ENCODE measurements at regions not wholly inside any gene's neighbourhood (a gene's known extent, or its start where the extent isn't known, plus 50 kb on each side); places are given as distances from the start of the nearest gene placed in this dataset.
A peak's percentile ranks its signal among the peaks of the same experiment; 100 is the strongest.
"Not testable (repeated sequence)": the region's sequence is repeated elsewhere in the genome, so short reads cannot be mapped to it uniquely, and the experiment has no call there.

GRCh38 chr2:110267828-110268407 is 55.6 kb upstream of the MTLN start:
- H2AFZ ChIP-seq (ENCODE audit: low read depth, low read length); H3K36me3 ChIP-seq (ENCODE audit: control insufficient read depth, insufficient read depth, low read length); H3K9me3 ChIP-seq (replicated peaks; ENCODE audit: control insufficient read depth, insufficient read depth, low read depth, low read length); in situ Hi-C loops (cut with MboI); H3K27me3 ChIP-seq (ENCODE audit: control insufficient read depth in 2 of 2, insufficient read depth in 2 of 2, low read length in 2 of 2); H3K79me2 ChIP-seq (ENCODE audit: control insufficient read depth, insufficient read depth, low read length); FAIRE-seq; H4K20me1 ChIP-seq (replicated peaks; ENCODE audit: control insufficient read depth, insufficient read depth, low read length); BruUV-seq (replicated peaks); H3K27ac ChIP-seq (ENCODE audit: extremely low read depth, low read depth, low read length); POLR2A ChIA-PET; H3K9me1 ChIP-seq (ENCODE audit: control insufficient read depth, insufficient read depth, low read length); CTCF ChIA-PET (ENCODE audit: low intra/inter-chr PET ratio); DNase-seq (ENCODE audit: extremely low read depth in 1 of 4, low spot score in 3 of 4); H3K4me3 ChIP-seq; H3K9ac ChIP-seq (ENCODE audit: insufficient read depth in 1 of 2, low read depth in 2 of 2, low read length in 2 of 2); intact Hi-C loops (cut with micrococcal nuclease); H3K4me1 ChIP-seq (replicated peaks in 1 of 2; ENCODE audit: control insufficient read depth in 2 of 2, insufficient read depth in 2 of 2, low read length in 2 of 2); H3K4me2 ChIP-seq (ENCODE audit: insufficient read depth, low read length): not testable (repeated sequence)
- WGBS (ENCODE audit: insufficient coverage, low coverage, missing lambda C conversion rate), result 13% methylated on average over 2 of the region's 17 CpGs
- peak; percentile 99 for ATAC-seq
- peak; percentile 48; the same call in 1 of the 2 replicates for TF ChIP-seq USF2 (CRISPR knock-in tag; IDR thresholded peaks at IDR 0.05)

- H3K36me3 ChIP-seq (ENCODE audit: control insufficient read depth, insufficient read depth, low read length); H3K27me3 ChIP-seq (ENCODE audit: control insufficient read depth in 2 of 2, insufficient read depth in 2 of 2, low read length in 2 of 2); H3K4me3 ChIP-seq; intact Hi-C loops (cut with micrococcal nuclease); BruUV-seq (replicated peaks); H3K4me2 ChIP-seq (ENCODE audit: insufficient read depth, low read length); H3K79me2 ChIP-seq (ENCODE audit: control insufficient read depth, insufficient read depth, low read length); FAIRE-seq; H3K9me1 ChIP-seq (ENCODE audit: control insufficient read depth, insufficient read depth, low read length); ATAC-seq; CTCF ChIA-PET (ENCODE audit: low intra/inter-chr PET ratio); DNase-seq (ENCODE audit: extremely low read depth in 1 of 4, low spot score in 3 of 4); H3K4me1 ChIP-seq (replicated peaks in 1 of 2; ENCODE audit: control insufficient read depth in 2 of 2, insufficient read depth in 2 of 2, low read length in 2 of 2); H3K9me3 ChIP-seq (replicated peaks; ENCODE audit: control insufficient read depth, insufficient read depth, low read depth, low read length); H3K27ac ChIP-seq (ENCODE audit: extremely low read depth, low read depth, low read length); H4K20me1 ChIP-seq (replicated peaks; ENCODE audit: control insufficient read depth, insufficient read depth, low read length); H3K9ac ChIP-seq (ENCODE audit: insufficient read depth in 1 of 2, low read depth in 2 of 2, low read length in 2 of 2); H2AFZ ChIP-seq (ENCODE audit: low read depth, low read length); POLR2A ChIA-PET; in situ Hi-C loops (cut with MboI): not testable (repeated sequence)
- no CpG with 5 or more reads among the region's 1 CpG for WGBS (ENCODE audit: insufficient coverage, low coverage, missing lambda C conversion rate)
Measured at GRCh38 chr2:110264804-110265203, 52.5 kb upstream of the MTLN start.

GRCh38 chr2:110264076-110264681 is 51.8 kb upstream of the MTLN start:
- CTCF ChIA-PET (ENCODE audit: low intra/inter-chr PET ratio); H2AFZ ChIP-seq (ENCODE audit: low read depth, low read length); H4K20me1 ChIP-seq (replicated peaks; ENCODE audit: control insufficient read depth, insufficient read depth, low read length); H3K79me2 ChIP-seq (ENCODE audit: control insufficient read depth, insufficient read depth, low read length); FAIRE-seq; H3K9me1 ChIP-seq (ENCODE audit: control insufficient read depth, insufficient read depth, low read length); H3K27ac ChIP-seq (ENCODE audit: extremely low read depth, low read depth, low read length); H3K4me2 ChIP-seq (ENCODE audit: insufficient read depth, low read length); ATAC-seq; H3K9me3 ChIP-seq (replicated peaks; ENCODE audit: control insufficient read depth, insufficient read depth, low read depth, low read length); H3K36me3 ChIP-seq (ENCODE audit: control insufficient read depth, insufficient read depth, low read length); H3K4me3 ChIP-seq; H3K9ac ChIP-seq (ENCODE audit: insufficient read depth in 1 of 2, low read depth in 2 of 2, low read length in 2 of 2); H3K27me3 ChIP-seq (ENCODE audit: control insufficient read depth in 2 of 2, insufficient read depth in 2 of 2, low read length in 2 of 2); BruUV-seq (replicated peaks); intact Hi-C loops (cut with micrococcal nuclease); H3K4me1 ChIP-seq (replicated peaks in 1 of 2; ENCODE audit: control insufficient read depth in 2 of 2, insufficient read depth in 2 of 2, low read length in 2 of 2); in situ Hi-C loops (cut with MboI); DNase-seq (ENCODE audit: extremely low read depth in 1 of 4, low spot score in 3 of 4); POLR2A ChIA-PET: not testable (repeated sequence)
- WGBS (ENCODE audit: insufficient coverage, low coverage, missing lambda C conversion rate), result no CpG with 5 or more reads among the region's 3 CpGs

Data from K562 (cell line).